ENCODE measurements at regions not wholly inside any gene's neighbourhood (a gene's known extent, or its start where the extent isn't known, plus 50 kb on each side); places are given as distances from the start of the nearest gene placed in this dataset.

GRCh38 chr16:63925221-63925620, 1196.6 kb downstream of the CDH11 start:
- Histone ChIP-seq H3K27me3 (ENCODE audit: control insufficient read depth, insufficient read depth, low read length) (no peaks in the 10 kb centered on the region), H3K36me3 (ENCODE audit: control insufficient read depth, insufficient read depth, low read length) (no peaks in the 10 kb centered on the region), H3K9ac (ENCODE audit: low read length) (no peak overlapping the region), H3K4me1 (ENCODE audit: control insufficient read depth, insufficient read depth, low read length) (no peaks in the 10 kb centered on the region), H3K4me3 (ENCODE audit: low read length) (no peak overlapping the region), H3K9me3 (ENCODE audit: control insufficient read depth, low read length) (no peaks in the 10 kb centered on the region)

DNA sequence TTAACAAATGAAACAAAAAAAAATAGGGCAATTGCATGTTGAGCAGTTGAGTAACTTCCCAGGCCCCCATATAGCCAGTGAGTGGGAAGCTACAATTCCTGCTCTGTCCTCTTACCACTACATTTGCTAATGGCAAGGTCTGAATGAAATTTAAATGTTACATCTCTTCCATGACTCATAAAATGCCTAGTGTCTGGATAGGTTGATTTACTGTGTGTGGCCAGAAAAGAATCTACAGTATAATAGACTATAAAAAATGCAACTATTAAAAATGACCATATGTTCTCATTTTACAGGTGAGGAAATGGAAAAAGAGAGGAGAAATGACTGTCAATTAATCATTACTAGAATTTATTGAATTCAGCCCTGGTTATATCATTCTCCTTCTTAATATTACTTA, 1199.3 kb downstream of the CDH11 start:
- Histone ChIP-seq H3K36me3 (ENCODE audit: control insufficient read depth, insufficient read depth, low read length) (no peaks in the 10 kb centered on the region), H3K4me1 (ENCODE audit: control insufficient read depth, insufficient read depth, low read length) (no peaks in the 10 kb centered on the region), H3K4me3 (ENCODE audit: low read length) (no peak overlapping the region), H3K9ac (ENCODE audit: low read length) (no peak overlapping the region), H3K27me3 (ENCODE audit: control insufficient read depth, insufficient read depth, low read length) (no peaks in the 10 kb centered on the region), H3K9me3 (ENCODE audit: control insufficient read depth, low read length) (no peaks in the 10 kb centered on the region)

DNA sequence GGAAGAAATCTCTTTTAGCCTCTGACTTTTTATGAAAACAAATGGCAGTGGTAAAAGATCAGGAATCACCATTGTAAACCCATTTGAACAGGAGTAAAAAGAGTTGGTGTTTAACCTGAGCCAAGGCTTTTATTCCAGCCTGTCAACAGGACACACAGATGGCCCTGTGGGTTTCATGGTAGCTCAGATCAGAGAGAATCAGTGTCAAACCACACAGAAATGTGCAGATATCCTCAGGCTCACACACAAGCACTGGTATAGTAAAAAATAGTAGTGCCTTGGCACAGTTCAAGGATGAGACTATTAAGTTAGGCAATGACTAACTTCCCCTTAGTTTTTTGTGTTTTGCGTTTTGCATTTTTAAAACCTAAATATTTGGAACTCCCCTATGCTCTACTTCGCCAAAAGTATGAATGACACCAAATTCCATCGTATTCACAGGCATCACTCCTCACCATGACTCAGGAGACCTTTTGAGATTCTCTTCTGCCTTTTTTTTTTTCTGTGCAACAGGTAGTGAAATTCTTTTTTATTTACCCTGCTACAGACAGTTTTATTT, 1200.0 kb downstream of the CDH11 start:
- Histone ChIP-seq H3K27me3 (ENCODE audit: control insufficient read depth, insufficient read depth, low read length) (no peaks in the 10 kb centered on the region), H3K4me1 (ENCODE audit: control insufficient read depth, insufficient read depth, low read length) (no peaks in the 10 kb centered on the region), H3K36me3 (ENCODE audit: control insufficient read depth, insufficient read depth, low read length) (no peaks in the 10 kb centered on the region), H3K4me3 (ENCODE audit: low read length) (no peak overlapping the region), H3K9me3 (ENCODE audit: control insufficient read depth, low read length) (no peaks in the 10 kb centered on the region), H3K9ac (ENCODE audit: low read length) (no peak overlapping the region)

- H3K4me1 ChIP-seq (ENCODE audit: control insufficient read depth, insufficient read depth, low read length) = no peaks in the 10 kb centered on the region
- no peaks in the 10 kb centered on the region for H3K9me3 ChIP-seq (ENCODE audit: control insufficient read depth, low read length)
These were observed 1208.6 kb downstream of the CDH11 start for GRCh38 chr16:63913290-63913689.

DNA sequence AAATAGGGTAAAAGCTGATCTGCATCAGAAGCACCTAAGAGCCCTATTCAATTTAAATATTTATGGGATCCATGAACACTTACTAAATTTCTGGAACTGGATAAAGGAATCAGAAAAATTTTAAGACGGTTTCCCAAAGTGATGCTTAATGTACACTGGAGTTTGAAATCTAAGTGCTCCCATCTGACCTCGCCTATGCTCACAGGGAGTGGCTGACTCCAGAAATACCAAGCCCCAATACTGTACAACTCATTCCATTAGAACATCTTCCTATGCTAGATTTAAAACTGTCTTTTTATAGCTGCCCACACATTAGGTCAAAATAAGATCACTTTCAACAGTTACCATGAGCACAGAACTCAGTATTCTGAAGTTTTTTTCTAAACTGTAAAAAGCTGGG, 1214.6 kb downstream of the CDH11 start:
- Histone ChIP-seq H3K36me3 (ENCODE audit: control insufficient read depth, insufficient read depth, low read length) (no peaks in the 10 kb centered on the region), H3K4me1 (ENCODE audit: control insufficient read depth, insufficient read depth, low read length) (no peaks in the 10 kb centered on the region), H3K9me3 (ENCODE audit: control insufficient read depth, low read length) (no peaks in the 10 kb centered on the region), H3K4me3 (ENCODE audit: low read length) (no peak overlapping the region), H3K27me3 (ENCODE audit: control insufficient read depth, insufficient read depth, low read length) (no peaks in the 10 kb centered on the region), H3K9ac (ENCODE audit: low read length) (no peak overlapping the region)

More at GRCh38 chr16:63913290-63913689, 1208.6 kb downstream of the CDH11 start:
- Histone ChIP-seq H3K4me3 (ENCODE audit: low read length) (no peak overlapping the region), H3K9ac (ENCODE audit: low read length) (no peak overlapping the region), H3K36me3 (ENCODE audit: control insufficient read depth, insufficient read depth, low read length) (no peaks in the 10 kb centered on the region), H3K27me3 (ENCODE audit: control insufficient read depth, insufficient read depth, low read length) (no peaks in the 10 kb centered on the region)

DNA sequence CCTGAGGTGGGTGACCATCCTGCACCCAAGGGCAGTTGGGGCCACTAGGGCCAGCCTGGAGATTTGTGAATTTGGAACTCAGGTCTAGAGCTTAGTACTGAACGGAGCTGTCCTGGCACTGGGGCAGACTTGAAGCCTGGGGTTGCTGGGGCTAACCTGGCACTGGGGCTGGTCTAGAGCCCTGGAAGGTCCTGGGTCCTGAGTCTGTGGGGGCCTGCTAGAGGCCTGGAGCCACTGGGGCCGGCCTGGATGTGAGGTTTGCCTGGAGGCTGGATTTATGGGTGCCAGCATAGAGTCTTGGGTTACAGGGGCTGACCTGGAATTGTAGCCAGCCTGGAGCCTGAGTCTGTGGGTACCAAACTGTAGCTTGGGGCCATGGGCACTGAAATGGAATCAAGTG, 1216.9 kb downstream of the CDH11 start:
- Histone ChIP-seq H3K4me1 (ENCODE audit: control insufficient read depth, insufficient read depth, low read length) (no peaks in the 10 kb centered on the region), H3K9me3 (ENCODE audit: control insufficient read depth, low read length) (no peaks in the 10 kb centered on the region), H3K36me3 (ENCODE audit: control insufficient read depth, insufficient read depth, low read length) (no peaks in the 10 kb centered on the region), H3K4me3 (ENCODE audit: low read length) (no peak overlapping the region), H3K9ac (ENCODE audit: low read length) (no peak overlapping the region), H3K27me3 (ENCODE audit: control insufficient read depth, insufficient read depth, low read length) (no peaks in the 10 kb centered on the region)

DNA sequence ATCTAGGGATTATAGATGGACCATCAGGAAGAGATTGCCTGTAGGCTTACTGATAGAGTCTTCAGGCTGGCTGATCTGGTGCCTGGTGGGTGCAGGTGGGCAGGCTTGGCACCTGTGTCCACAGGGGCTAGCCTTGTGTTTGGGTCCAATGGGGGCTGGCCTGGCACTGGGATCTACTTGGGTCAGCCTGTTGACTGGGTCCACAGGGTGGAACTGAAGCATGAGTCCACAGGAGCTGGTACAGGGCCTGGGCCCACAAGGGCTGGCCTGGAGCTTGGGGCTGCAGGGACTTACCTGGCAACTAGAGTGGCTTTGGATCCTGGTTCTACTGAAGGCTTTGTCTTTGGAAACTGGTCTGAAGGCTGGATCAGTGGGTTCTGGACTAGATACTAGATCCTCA, 1217.7 kb downstream of the CDH11 start:
- no peak overlapping the region for H3K9ac ChIP-seq (ENCODE audit: low read length)
- no peak overlapping the region for H3K4me3 ChIP-seq (ENCODE audit: low read length)
- no peaks in the 10 kb centered on the region for H3K4me1 ChIP-seq (ENCODE audit: control insufficient read depth, insufficient read depth, low read length)
- no peaks in the 10 kb centered on the region for H3K9me3 ChIP-seq (ENCODE audit: control insufficient read depth, low read length)
- no peaks in the 10 kb centered on the region for H3K36me3 ChIP-seq (ENCODE audit: control insufficient read depth, insufficient read depth, low read length)
- H3K27me3 ChIP-seq (ENCODE audit: control insufficient read depth, insufficient read depth, low read length) = no peaks in the 10 kb centered on the region

DNA sequence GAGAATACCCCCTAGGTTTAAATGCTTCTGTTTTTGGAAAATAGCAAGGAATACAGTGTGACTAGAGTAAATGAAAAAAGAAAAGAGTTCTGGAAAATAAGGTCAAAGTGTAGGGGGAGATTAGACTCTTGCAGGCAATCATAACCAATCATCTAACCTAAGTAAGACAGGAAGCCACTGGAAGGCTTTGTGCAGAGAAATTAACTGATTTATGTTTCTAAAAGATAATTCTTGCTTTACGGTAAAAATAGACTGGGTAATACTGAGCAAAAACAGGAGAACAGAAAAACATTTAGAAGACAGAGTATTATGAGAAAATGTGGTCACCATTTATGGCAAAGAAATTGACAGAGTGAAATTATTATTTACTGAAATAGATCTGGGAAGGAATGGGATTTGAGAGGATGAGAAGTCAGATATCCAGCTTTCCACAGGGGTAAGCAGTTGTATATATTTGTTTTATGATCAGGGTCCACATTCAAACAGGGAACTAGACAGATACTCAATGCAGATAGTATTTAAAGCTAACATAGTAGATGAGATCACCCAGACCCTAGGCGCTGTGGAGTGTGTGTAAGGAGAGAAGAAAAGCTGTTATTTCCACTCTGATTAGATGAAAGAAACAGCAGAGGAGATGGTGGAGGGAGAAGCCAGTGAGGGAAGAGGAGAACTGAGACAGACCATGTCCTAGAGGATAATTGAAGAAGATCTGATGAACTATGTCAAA, 1225.3 kb downstream of the CDH11 start:
- no peak overlapping the region for H3K9ac ChIP-seq (ENCODE audit: low read length)
- H3K4me1 ChIP-seq (ENCODE audit: control insufficient read depth, insufficient read depth, low read length) = no peaks in the 10 kb centered on the region
- H3K36me3 ChIP-seq (ENCODE audit: control insufficient read depth, insufficient read depth, low read length) = no peaks in the 10 kb centered on the region
- H3K27me3 ChIP-seq (ENCODE audit: control insufficient read depth, insufficient read depth, low read length) = no peaks in the 10 kb centered on the region
- no peaks in the 10 kb centered on the region for H3K9me3 ChIP-seq (ENCODE audit: control insufficient read depth, low read length)
- H3K4me3 ChIP-seq (ENCODE audit: low read length) = no peak overlapping the region

DNA sequence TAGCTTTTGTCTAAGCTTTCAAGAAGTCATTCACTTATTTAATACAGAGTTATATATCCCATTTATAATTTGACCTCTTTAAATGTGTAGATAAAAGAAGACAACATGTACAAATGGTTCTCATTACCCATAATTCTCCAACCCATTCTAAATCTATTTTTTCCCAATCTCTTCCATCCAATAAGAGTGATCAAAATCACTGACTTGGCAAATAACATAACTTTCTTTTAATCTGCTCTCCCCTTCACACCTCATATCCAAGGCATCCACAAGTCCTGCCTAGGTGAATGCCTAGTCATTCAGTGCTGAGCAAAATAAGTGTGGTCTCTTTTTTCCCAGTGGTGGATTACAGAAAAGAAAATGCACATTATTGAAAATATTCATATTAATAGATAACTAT, 1231.1 kb downstream of the CDH11 start:
- H3K36me3 ChIP-seq (ENCODE audit: control insufficient read depth, insufficient read depth, low read length) = no peaks in the 10 kb centered on the region
- no peaks in the 10 kb centered on the region for H3K4me1 ChIP-seq (ENCODE audit: control insufficient read depth, insufficient read depth, low read length)
- no peaks in the 10 kb centered on the region for H3K27me3 ChIP-seq (ENCODE audit: control insufficient read depth, insufficient read depth, low read length)
- H3K4me3 ChIP-seq (ENCODE audit: low read length) = no peak overlapping the region
- no peaks in the 10 kb centered on the region for H3K9me3 ChIP-seq (ENCODE audit: control insufficient read depth, low read length)
- H3K9ac ChIP-seq (ENCODE audit: low read length) = no peak overlapping the region

GRCh38 chr16:63890081-63890480, 1231.8 kb downstream of the CDH11 start:
- H3K36me3 ChIP-seq (ENCODE audit: control insufficient read depth, insufficient read depth, low read length) = no peaks in the 10 kb centered on the region
- no peak overlapping the region for H3K9ac ChIP-seq (ENCODE audit: low read length)
- H3K4me1 ChIP-seq (ENCODE audit: control insufficient read depth, insufficient read depth, low read length) = no peaks in the 10 kb centered on the region
- H3K4me3 ChIP-seq (ENCODE audit: low read length) = no peak overlapping the region
- no peaks in the 10 kb centered on the region for H3K9me3 ChIP-seq (ENCODE audit: control insufficient read depth, low read length)
- no peaks in the 10 kb centered on the region for H3K27me3 ChIP-seq (ENCODE audit: control insufficient read depth, insufficient read depth, low read length)

- Histone ChIP-seq H3K9me3 (ENCODE audit: control insufficient read depth, low read length) (no peaks in the 10 kb centered on the region), H3K36me3 (ENCODE audit: control insufficient read depth, insufficient read depth, low read length) (no peaks in the 10 kb centered on the region), H3K27me3 (ENCODE audit: control insufficient read depth, insufficient read depth, low read length) (no peaks in the 10 kb centered on the region), H3K4me3 (ENCODE audit: low read length) (no peak overlapping the region), H3K9ac (ENCODE audit: low read length) (no peak overlapping the region), H3K4me1 (ENCODE audit: control insufficient read depth, insufficient read depth, low read length) (no peaks in the 10 kb centered on the region)
These were observed 1238.8 kb downstream of the CDH11 start for GRCh38 chr16:63883091-63883490.

- no peaks in the 10 kb centered on the region for H3K36me3 ChIP-seq (ENCODE audit: control insufficient read depth, insufficient read depth, low read length)
- H3K27me3 ChIP-seq (ENCODE audit: control insufficient read depth, insufficient read depth, low read length) = no peaks in the 10 kb centered on the region
- H3K9me3 ChIP-seq (ENCODE audit: control insufficient read depth, low read length) = no peaks in the 10 kb centered on the region
- H3K9ac ChIP-seq (ENCODE audit: low read length) = no peak overlapping the region
- H3K4me3 ChIP-seq (ENCODE audit: low read length) = no peak overlapping the region
- H3K4me1 ChIP-seq (ENCODE audit: control insufficient read depth, insufficient read depth, low read length) = no peaks in the 10 kb centered on the region
These were observed 1239.3 kb downstream of the CDH11 start for GRCh38 chr16:63882576-63882975.

Measured in mucosa of stomach (tissue), 1 donor.